ENCODE measurements at regions not wholly inside any gene's neighbourhood (a gene's known extent, or its start where the extent isn't known, plus 50 kb on each side); places are given as distances from the start of the nearest gene placed in this dataset.

GRCh38 chr16:73912850-73913249, 383.8 kb upstream of the PSMD7 start:
- TF ChIP-seq POLR2AphosphoS5 (IDR thresholded peaks at IDR 0.05; ENCODE audit: low read depth, low read length), result no peak
- no peak for TF ChIP-seq REST (IDR thresholded peaks at IDR 0.05; ENCODE audit: insufficient read depth in 1 of 2, low read depth in 2 of 2, low read length in 1 of 2)
- TF ChIP-seq TCF7L2 (IDR thresholded peaks at IDR 0.05; ENCODE audit: low read depth, low read length), result no peak
- no peak for TF ChIP-seq SIN3A (IDR thresholded peaks at IDR 0.05; ENCODE audit: borderline replicate concordance, insufficient read depth, low read depth, low read length)
- no peak for TF ChIP-seq CTCF (IDR thresholded peaks at IDR 0.05)
- CTCF ChIA-PET, result no interaction called here
- Histone ChIP-seq H3K9me3 (ENCODE audit: control insufficient read depth, insufficient read depth, low read depth, low read length) (no peaks in the 10 kb centered on the region), H3K4me1 (ENCODE audit: control insufficient read depth, insufficient read depth, low read length) (no peaks in the 10 kb centered on the region), H3K4me3 (ENCODE audit: low read depth in 2 of 2, low read length in 2 of 2) (no peak overlapping the region), H3K27me3 (ENCODE audit: control insufficient read depth, insufficient read depth, low read length) (no peaks in the 10 kb centered on the region), H3K27ac (ENCODE audit: low read length) (no peak overlapping the region), H3K36me3 (ENCODE audit: control insufficient read depth, insufficient read depth, low read length) (no peaks in the 10 kb centered on the region)
- ATAC-seq, result no peak
- no TSS peak for BruUV-seq (replicated peaks)
- POLR2A ChIA-PET, result no interaction called here
- intact Hi-C loops (cut with micrococcal nuclease; ENCODE audit: unreplicated experiment) (no loop called here), in situ Hi-C loops (cut with HindIII; ENCODE audit: low pct_unique_long_range_greater_than_20kb, low sequenced_read_pairs) (no loop called here)
- no peak for DNase-seq (ENCODE audit: low read depth, low spot score)

GRCh38 chr16:73912281-73912680, 384.3 kb upstream of the PSMD7 start:
- CTCF ChIA-PET, result no interaction called here
- no TSS peak for BruUV-seq (replicated peaks)

More at GRCh38 chr16:73912281-73912680, 384.3 kb upstream of the PSMD7 start:
- in situ Hi-C loops (cut with HindIII; ENCODE audit: low pct_unique_long_range_greater_than_20kb, low sequenced_read_pairs) (no loop called here), intact Hi-C loops (cut with micrococcal nuclease; ENCODE audit: unreplicated experiment) (no loop called here)
- no peak for DNase-seq (ENCODE audit: low read depth, low spot score)
- Histone ChIP-seq H3K27me3 (ENCODE audit: control insufficient read depth, insufficient read depth, low read length) (no peaks in the 10 kb centered on the region), H3K27ac (ENCODE audit: low read length) (no peak overlapping the region), H3K4me3 (ENCODE audit: low read depth in 2 of 2, low read length in 2 of 2) (no peak overlapping the region), H3K4me1 (ENCODE audit: control insufficient read depth, insufficient read depth, low read length) (no peaks in the 10 kb centered on the region), H3K9me3 (ENCODE audit: control insufficient read depth, insufficient read depth, low read depth, low read length) (no peaks in the 10 kb centered on the region), H3K36me3 (ENCODE audit: control insufficient read depth, insufficient read depth, low read length) (no peaks in the 10 kb centered on the region)
- no peak for ATAC-seq
- TF ChIP-seq SIN3A (IDR thresholded peaks at IDR 0.05; ENCODE audit: borderline replicate concordance, insufficient read depth, low read depth, low read length) (no peak), REST (IDR thresholded peaks at IDR 0.05; ENCODE audit: insufficient read depth in 1 of 2, low read depth in 2 of 2, low read length in 1 of 2) (no peak), CTCF (IDR thresholded peaks at IDR 0.05) (no peak), TCF7L2 (IDR thresholded peaks at IDR 0.05; ENCODE audit: low read depth, low read length) (no peak), POLR2AphosphoS5 (IDR thresholded peaks at IDR 0.05; ENCODE audit: low read depth, low read length) (no peak)
- POLR2A ChIA-PET, result no interaction called here

Data from Panc1 (cell line).